ENCODE measurements at regions not wholly inside any gene's neighbourhood (a gene's known extent, or its start where the extent isn't known, plus 50 kb on each side); places are given as distances from the start of the nearest gene placed in this dataset.

DNA sequence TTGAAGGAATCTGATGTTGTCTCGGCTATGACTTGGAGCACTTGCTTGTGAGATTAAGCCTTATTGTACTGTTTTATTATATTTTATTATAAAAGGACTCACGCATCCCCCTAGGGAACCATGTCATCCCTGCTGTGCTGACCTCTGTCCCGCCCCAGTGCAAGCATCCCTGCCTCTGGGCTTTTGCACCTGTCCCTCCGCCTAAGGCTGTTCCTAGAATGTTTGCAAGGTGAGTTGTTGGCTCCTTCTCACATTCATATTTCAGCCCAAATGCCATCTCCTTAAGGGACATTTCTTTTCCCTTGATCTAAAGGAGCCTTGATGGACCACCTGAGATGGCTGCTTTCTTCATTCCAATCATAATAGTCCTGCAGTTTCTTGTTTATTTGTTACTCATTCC is 236.9 kb upstream of the IGFBP3 start:
- Histone ChIP-seq H3K27ac (no peak overlapping the region), H3K9me3 (no peaks in the 10 kb centered on the region), H3K36me3 (no peaks in the 10 kb centered on the region), H3K27me3 (no peaks in the 10 kb centered on the region), H3K4me1 (no peaks in the 10 kb centered on the region), H3K4me3 (no peak overlapping the region)
- intact Hi-C loops (cut with DNase I): no loop called here
- DNase-seq (ENCODE audit: extremely low spot score in 2 of 2): no peak
- TF ChIP-seq POLR2AphosphoS5 (IDR thresholded peaks at IDR 0.05; ENCODE audit: insufficient read depth in 1 of 2, low read depth in 1 of 2): no peak
- TF ChIP-seq, protein P1, sequence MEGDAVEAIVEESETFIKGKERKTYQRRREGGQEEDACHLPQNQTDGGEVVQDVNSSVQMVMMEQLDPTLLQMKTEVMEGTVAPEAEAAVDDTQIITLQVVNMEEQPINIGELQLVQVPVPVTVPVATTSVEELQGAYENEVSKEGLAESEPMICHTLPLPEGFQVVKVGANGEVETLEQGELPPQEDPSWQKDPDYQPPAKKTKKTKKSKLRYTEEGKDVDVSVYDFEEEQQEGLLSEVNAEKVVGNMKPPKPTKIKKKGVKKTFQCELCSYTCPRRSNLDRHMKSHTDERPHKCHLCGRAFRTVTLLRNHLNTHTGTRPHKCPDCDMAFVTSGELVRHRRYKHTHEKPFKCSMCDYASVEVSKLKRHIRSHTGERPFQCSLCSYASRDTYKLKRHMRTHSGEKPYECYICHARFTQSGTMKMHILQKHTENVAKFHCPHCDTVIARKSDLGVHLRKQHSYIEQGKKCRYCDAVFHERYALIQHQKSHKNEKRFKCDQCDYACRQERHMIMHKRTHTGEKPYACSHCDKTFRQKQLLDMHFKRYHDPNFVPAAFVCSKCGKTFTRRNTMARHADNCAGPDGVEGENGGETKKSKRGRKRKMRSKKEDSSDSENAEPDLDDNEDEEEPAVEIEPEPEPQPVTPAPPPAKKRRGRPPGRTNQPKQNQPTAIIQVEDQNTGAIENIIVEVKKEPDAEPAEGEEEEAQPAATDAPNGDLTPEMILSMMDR (IDR thresholded peaks at IDR 0.05): no peak
- no peak for TF ChIP-seq POLR2A (IDR thresholded peaks at IDR 0.05)

DNA sequence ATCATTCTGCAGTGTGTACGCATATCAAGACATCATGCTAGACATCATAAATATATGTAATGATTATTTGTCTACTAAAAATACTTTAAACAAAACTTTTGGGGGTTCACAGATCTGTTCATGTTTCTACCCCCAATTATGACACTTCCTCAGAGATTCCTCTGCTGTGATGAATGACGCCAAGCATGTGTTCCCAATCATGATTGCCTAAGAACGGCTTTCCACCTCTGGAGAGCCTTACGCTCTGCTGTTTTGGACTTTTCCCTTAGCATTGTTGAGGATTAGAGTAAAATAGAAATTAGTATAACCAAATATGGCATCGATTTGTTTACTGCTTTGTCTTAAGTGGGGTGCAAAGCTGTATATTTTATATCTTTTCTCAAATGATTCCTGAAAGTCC is 236.3 kb upstream of the IGFBP3 start:
- Histone ChIP-seq H3K4me1 (no peaks in the 10 kb centered on the region), H3K27me3 (no peaks in the 10 kb centered on the region), H3K4me3 (no peak overlapping the region), H3K36me3 (no peaks in the 10 kb centered on the region), H3K27ac (no peak overlapping the region), H3K9me3 (no peaks in the 10 kb centered on the region)
- intact Hi-C loops (cut with DNase I): no loop called here
- no peak for DNase-seq (ENCODE audit: extremely low spot score in 2 of 2)
- TF ChIP-seq, protein P1 (IDR thresholded peaks at IDR 0.05): no peak
- TF ChIP-seq POLR2AphosphoS5 (IDR thresholded peaks at IDR 0.05; ENCODE audit: insufficient read depth in 1 of 2, low read depth in 1 of 2) (no peak), POLR2A (IDR thresholded peaks at IDR 0.05) (no peak)

DNA sequence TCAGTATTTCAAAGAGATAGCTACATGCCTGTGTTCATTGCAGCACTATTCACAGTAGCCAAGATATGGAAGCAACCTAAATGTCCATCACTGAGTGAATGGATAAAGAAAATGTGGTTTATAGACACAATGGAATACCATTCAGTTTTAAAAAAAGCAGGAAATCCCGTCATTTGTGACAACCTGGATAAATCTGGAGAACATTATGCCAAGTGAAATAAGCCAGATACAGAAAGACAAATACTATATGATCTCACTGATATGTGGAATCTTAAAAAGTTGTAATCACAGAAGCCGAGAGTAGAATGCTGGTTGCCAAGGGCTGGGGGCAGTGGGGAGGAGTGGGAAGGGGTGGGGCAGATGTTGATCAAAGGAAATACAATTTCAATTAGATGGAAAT is 235.8 kb upstream of the IGFBP3 start:
- Histone ChIP-seq H3K27ac (no peak overlapping the region), H3K4me1 (no peaks in the 10 kb centered on the region), H3K36me3 (no peaks in the 10 kb centered on the region), H3K4me3 (no peak overlapping the region), H3K27me3 (no peaks in the 10 kb centered on the region), H3K9me3 (no peaks in the 10 kb centered on the region)
- no peak for DNase-seq (ENCODE audit: extremely low spot score in 2 of 2)
- no peak for TF ChIP-seq POLR2A (IDR thresholded peaks at IDR 0.05)
- TF ChIP-seq, protein P1 (IDR thresholded peaks at IDR 0.05): no peak
- no peak for TF ChIP-seq POLR2AphosphoS5 (IDR thresholded peaks at IDR 0.05; ENCODE audit: insufficient read depth in 1 of 2, low read depth in 1 of 2)
- intact Hi-C loops (cut with DNase I): no loop called here

DNA sequence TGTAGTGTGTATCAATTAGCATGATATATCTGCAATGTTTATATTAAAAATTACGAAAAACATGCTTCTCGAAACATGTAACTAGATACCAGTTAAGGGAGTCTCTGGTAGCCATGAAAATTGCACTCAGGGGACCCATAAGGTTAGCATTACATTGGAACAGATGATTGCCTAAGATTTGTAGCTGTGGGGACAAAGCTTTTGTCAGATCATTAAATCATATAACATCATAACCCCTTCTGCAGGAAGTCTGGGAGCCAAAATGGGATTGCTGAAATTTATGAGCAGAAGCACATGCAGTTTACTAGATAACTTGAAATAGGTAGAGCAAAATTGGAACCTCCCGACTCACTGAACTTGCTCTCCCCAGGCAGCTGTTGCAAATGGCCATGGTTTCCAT is 235.0 kb upstream of the IGFBP3 start:
- H3K27ac ChIP-seq: no peak overlapping the region
- H3K27me3 ChIP-seq: no peaks in the 10 kb centered on the region
- no peak for TF ChIP-seq POLR2A (IDR thresholded peaks at IDR 0.05)
- TF ChIP-seq, protein P1 (IDR thresholded peaks at IDR 0.05): no peak
- no peak for TF ChIP-seq POLR2AphosphoS5 (IDR thresholded peaks at IDR 0.05; ENCODE audit: insufficient read depth in 1 of 2, low read depth in 1 of 2)
- no peak for DNase-seq (ENCODE audit: extremely low spot score in 2 of 2)
- intact Hi-C loops (cut with DNase I): no loop called here
- no peaks in the 10 kb centered on the region for H3K4me1 ChIP-seq
- H3K9me3 ChIP-seq: no peaks in the 10 kb centered on the region
- no peaks in the 10 kb centered on the region for H3K36me3 ChIP-seq
- no peak overlapping the region for H3K4me3 ChIP-seq

DNA sequence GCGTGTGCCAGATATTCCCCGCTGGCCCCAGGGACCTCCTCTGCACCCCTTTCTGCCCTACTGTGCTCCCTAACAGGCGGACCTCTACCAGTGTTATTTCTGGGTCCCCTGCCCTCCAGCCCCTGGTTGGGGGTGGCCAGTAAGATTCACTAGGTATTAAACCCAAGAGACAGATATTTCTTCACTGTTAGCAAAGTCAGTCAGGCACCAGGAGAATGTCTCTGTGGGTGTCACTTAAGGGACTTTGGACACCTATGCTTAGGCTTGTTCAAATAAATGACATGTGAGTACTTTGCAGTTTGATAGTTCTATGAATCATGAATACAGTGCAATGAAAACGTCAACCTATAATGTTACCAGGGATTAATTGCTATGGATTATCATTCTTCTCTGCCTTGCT is 234.3 kb upstream of the IGFBP3 start:
- intact Hi-C loops (cut with DNase I): no loop called here
- H3K9me3 ChIP-seq: no peaks in the 10 kb centered on the region
- TF ChIP-seq, protein P1 (IDR thresholded peaks at IDR 0.05): no peak
- no peak for TF ChIP-seq POLR2AphosphoS5 (IDR thresholded peaks at IDR 0.05; ENCODE audit: insufficient read depth in 1 of 2, low read depth in 1 of 2)
- no peak for TF ChIP-seq POLR2A (IDR thresholded peaks at IDR 0.05)
- no peaks in the 10 kb centered on the region for H3K36me3 ChIP-seq
- no peaks in the 10 kb centered on the region for H3K4me1 ChIP-seq
- H3K27me3 ChIP-seq: no peaks in the 10 kb centered on the region
- H3K4me3 ChIP-seq: no peak overlapping the region
- no peak overlapping the region for H3K27ac ChIP-seq
- DNase-seq (ENCODE audit: extremely low spot score in 2 of 2): no peak
